DOHH2 (cell line): ENCODE measurements at regions not wholly inside any gene's neighbourhood (a gene's known extent, or its start where the extent isn't known, plus 50 kb on each side); places are given as distances from the start of the nearest gene placed in this dataset.

Experiments used
- H3F3A ChIP-seq: fragments of 200-600 bp; sonication (generic), shearing (Covaris generic); 2 replicates; pipeline ENCODE4 v1.6.0; 2016; ENCODE audit warnings: antibody characterized with exemption, mild to moderate bottlenecking; ENCODE audit not compliant: control insufficient read depth, insufficient read depth
- H3K27ac ChIP-seq: fragments of 200-600 bp; sonication (generic); 2 replicates; pipeline ENCODE4 v1.5.1; 2014; ENCODE audit warnings: low read depth, mild to moderate bottlenecking, low read length, moderate library complexity
- H3K27me3 ChIP-seq: fragments of 200-600 bp; sonication (generic); 2 replicates; pipeline ENCODE4 v1.6.1; 2014; ENCODE audit warnings: mild to moderate bottlenecking, low read length, mixed read lengths; ENCODE audit not compliant: control insufficient read depth
- H3K36me3 ChIP-seq: fragments of 200-600 bp; sonication (generic); 2 replicates; pipeline ENCODE4 v1.6.1; 2014; ENCODE audit warnings: mild to moderate bottlenecking, low read length, moderate library complexity, mixed read lengths; ENCODE audit not compliant: control insufficient read depth
- H3K4me1 ChIP-seq: fragments of 200-600 bp; sonication (generic); 2 replicates; pipeline ENCODE4 v1.6.1; 2014; ENCODE audit warnings: mild to moderate bottlenecking, low read length, mixed read lengths; ENCODE audit not compliant: control insufficient read depth
- H3K4me2 ChIP-seq: fragments of 200-600 bp; sonication (generic); 2 replicates; pipeline ENCODE4 v1.6.0; 2014; ENCODE audit warnings: mild to moderate bottlenecking, low read length, moderate library complexity
- H3K4me3 ChIP-seq: fragments of 200-600 bp; sonication (generic); 2 replicates; pipeline ENCODE4 v1.5.1; 2014; ENCODE audit warnings: mild to moderate bottlenecking, low read length, mixed read lengths
- H3K79me2 ChIP-seq: fragments of 200-600 bp; sonication (generic); 2 replicates; pipeline ENCODE4 v1.6.1; 2014; ENCODE audit warnings: mild to moderate bottlenecking, low read length, mixed read lengths; ENCODE audit not compliant: control insufficient read depth
- H3K9me2 ChIP-seq: fragments of 200-600 bp; sonication (generic); replicated peaks from 2 replicates; pipeline ENCODE4 v1.6.1; 2014; ENCODE audit warnings: mild to moderate bottlenecking, low read length, mixed read lengths; ENCODE audit not compliant: control insufficient read depth
- H3K9me3 ChIP-seq: fragments of 200-600 bp; sonication (generic); 2 replicates; pipeline ENCODE4 v1.6.1; 2014; ENCODE audit warnings: antibody characterized with exemption, low read length, mixed read lengths; ENCODE audit not compliant: control insufficient read depth, insufficient read depth
- H4K20me1 ChIP-seq: fragments of 200-600 bp; sonication (generic); 2 replicates; pipeline ENCODE4 v1.6.0; 2014; ENCODE audit warnings: low read depth, mild to moderate bottlenecking, antibody characterized with exemption, low read length, moderate library complexity; ENCODE audit not compliant: control insufficient read depth, insufficient read depth
- CTCF ChIP-seq: fragments of 200-600 bp; sonication (generic); IDR thresholded peaks from one replicate; pipeline ENCODE4 v1.5.1; 2014; ENCODE audit warnings: antibody characterized with exemption, mild to moderate bottlenecking, low read depth, low read length; ENCODE audit not compliant: poor library complexity, severe bottlenecking
- EZH2phosphoT487 ChIP-seq: fragments of 200-600 bp; sonication (generic); IDR thresholded peaks from 2 replicates; pipeline ENCODE4 v1.6.1; 2017; ENCODE audit warnings: borderline replicate concordance, mild to moderate bottlenecking, antibody characterized with exemption, low read length, moderate library complexity, mixed read lengths

- H3K79me2 ChIP-seq, result no peaks in the 10 kb centered on the region
- H3K9me2 ChIP-seq, result no peaks in the 10 kb centered on the region
- H3K4me3 ChIP-seq, result no peak overlapping the region
- H3K4me2 ChIP-seq, result no peak overlapping the region
- H3K27me3 ChIP-seq, result no peaks in the 10 kb centered on the region
- H3K4me1 ChIP-seq, result no peaks in the 10 kb centered on the region
- TF ChIP-seq CTCF (no peak), EZH2phosphoT487 (no peak)
- H3K9me3 ChIP-seq, result no peaks in the 10 kb centered on the region
- H4K20me1 ChIP-seq, result no peaks in the 10 kb centered on the region
- H3K27ac ChIP-seq, result no peak overlapping the region
- no peaks in the 10 kb centered on the region for H3F3A ChIP-seq
- H3K36me3 ChIP-seq, result no peaks in the 10 kb centered on the region
Observed at GRCh38 chr14:29518335-29518734, 409.3 kb downstream of the PRKD1 start.

GRCh38 chr14:29521526-29522137 is 406.0 kb downstream of the PRKD1 start:
- H3K4me1 ChIP-seq, result no peaks in the 10 kb centered on the region

More at GRCh38 chr14:29521526-29522137, 406.0 kb downstream of the PRKD1 start:
- H3K27me3 ChIP-seq, result no peaks in the 10 kb centered on the region
- no peaks in the 10 kb centered on the region for H3K36me3 ChIP-seq
- H3F3A ChIP-seq, result no peaks in the 10 kb centered on the region
- H3K4me2 ChIP-seq, result no peak overlapping the region
- H3K9me2 ChIP-seq, result no peaks in the 10 kb centered on the region
- TF ChIP-seq EZH2phosphoT487, result no peak
- TF ChIP-seq CTCF, result peak; percentile 54
- H3K79me2 ChIP-seq, result no peaks in the 10 kb centered on the region
- no peaks in the 10 kb centered on the region for H4K20me1 ChIP-seq
- no peak overlapping the region for H3K4me3 ChIP-seq
- H3K9me3 ChIP-seq, result no peaks in the 10 kb centered on the region
- no peak overlapping the region for H3K27ac ChIP-seq
